ENCODE measurements at regions not wholly inside any gene's neighbourhood (a gene's known extent, or its start where the extent isn't known, plus 50 kb on each side); places are given as distances from the start of the nearest gene placed in this dataset.

DNA sequence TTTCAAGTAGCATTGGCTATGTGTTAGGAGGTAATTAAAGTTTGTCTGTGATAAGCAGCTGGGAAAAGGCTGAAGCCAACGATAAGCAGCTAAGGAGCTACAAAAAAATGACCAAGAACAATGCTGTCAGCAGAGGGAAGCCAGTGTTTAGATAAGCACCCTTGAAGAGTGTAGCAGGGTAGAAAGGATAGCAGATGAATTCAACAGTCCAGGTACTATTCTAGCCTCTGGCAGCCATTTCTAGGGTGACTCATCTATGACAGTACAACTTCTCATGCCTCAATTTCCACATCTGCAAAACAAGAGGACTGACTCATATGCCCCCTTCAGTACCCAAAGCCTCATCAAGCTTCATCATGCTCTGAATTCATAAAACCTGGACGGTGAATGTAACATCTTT, 617.6 kb upstream of the UBE2E2 start:
- no peak for TF ChIP-seq NRF1 (IDR thresholded peaks at IDR 0.05; ENCODE audit: low read depth, low read length)
- TF ChIP-seq ELF1 (IDR thresholded peaks at IDR 0.05), result no peak
- no peak for TF ChIP-seq CTCF (IDR thresholded peaks at IDR 0.05)
- TF ChIP-seq YY1 (IDR thresholded peaks at IDR 0.05; ENCODE audit: low read depth), result no peak
- TF ChIP-seq MAX (IDR thresholded peaks at IDR 0.05; ENCODE audit: low read depth), result no peak
- no peak for TF ChIP-seq USF2 (IDR thresholded peaks at IDR 0.05; ENCODE audit: borderline replicate concordance, low read depth, low read length)
- TF ChIP-seq POLR2AphosphoS5 (IDR thresholded peaks at IDR 0.05; ENCODE audit: low read depth, low read length), result no peak
- no peak for TF ChIP-seq SIN3A (IDR thresholded peaks at IDR 0.05; ENCODE audit: borderline replicate concordance, low read depth, low read length)

Data from SK-N-SH (cell line).